ENCODE measurements at regions not wholly inside any gene's neighbourhood (a gene's known extent, or its start where the extent isn't known, plus 50 kb on each side); places are given as distances from the start of the nearest gene placed in this dataset.

GRCh38 chr7:1329261-1329660 is 96.6 kb downstream of the UNCX start:
- no peak overlapping the region for H3K27ac ChIP-seq (ENCODE audit: insufficient read depth, low read depth, low read length, poor library complexity, severe bottlenecking)
- H3K9me3 ChIP-seq (ENCODE audit: control insufficient read depth, low read length), result no peaks in the 10 kb centered on the region
- 95 to 96% methylated on average over 13 of the region's 13 CpGs for WGBS, 2 experiments
- no peaks in the 10 kb centered on the region for H3K36me3 ChIP-seq (ENCODE audit: control insufficient read depth, insufficient read depth, low read length)
- no peaks in the 10 kb centered on the region for H3K27me3 ChIP-seq (ENCODE audit: control insufficient read depth, insufficient read depth, low read length, poor library complexity, severe bottlenecking)
- H3K4me3 ChIP-seq (ENCODE audit: insufficient read depth, low read depth, low read length), result no peak overlapping the region
- no peaks in the 10 kb centered on the region for H3K4me1 ChIP-seq (ENCODE audit: control insufficient read depth, insufficient read depth, low read length)

GRCh38 chr7:1329966-1330800 is 97.5 kb downstream of the UNCX start:
- WGBS, 2 experiments, result 90 to 91% methylated on average over 38 of the region's 38 CpGs
- Histone ChIP-seq H3K4me1 (ENCODE audit: control insufficient read depth, insufficient read depth, low read length) (no peaks in the 10 kb centered on the region), H3K27ac (ENCODE audit: insufficient read depth, low read depth, low read length, poor library complexity, severe bottlenecking) (no peak overlapping the region), H3K9me3 (ENCODE audit: control insufficient read depth, low read length) (no peaks in the 10 kb centered on the region), H3K27me3 (ENCODE audit: control insufficient read depth, insufficient read depth, low read length, poor library complexity, severe bottlenecking) (no peaks in the 10 kb centered on the region), H3K4me3 (ENCODE audit: insufficient read depth, low read depth, low read length) (no peak overlapping the region), H3K36me3 (ENCODE audit: control insufficient read depth, insufficient read depth, low read length) (no peaks in the 10 kb centered on the region)

GRCh38 chr7:1330801-1331425 is 98.2 kb downstream of the UNCX start:
- Histone ChIP-seq H3K27me3 (ENCODE audit: control insufficient read depth, insufficient read depth, low read length, poor library complexity, severe bottlenecking) (no peaks in the 10 kb centered on the region), H3K36me3 (ENCODE audit: control insufficient read depth, insufficient read depth, low read length) (no peaks in the 10 kb centered on the region), H3K27ac (ENCODE audit: insufficient read depth, low read depth, low read length, poor library complexity, severe bottlenecking) (no peak overlapping the region), H3K4me3 (ENCODE audit: insufficient read depth, low read depth, low read length) (no peak overlapping the region), H3K9me3 (ENCODE audit: control insufficient read depth, low read length) (no peaks in the 10 kb centered on the region), H3K4me1 (ENCODE audit: control insufficient read depth, insufficient read depth, low read length) (no peaks in the 10 kb centered on the region)
- WGBS, 2 experiments, result 93% methylated on average over 39 of the region's 39 CpGs

GRCh38 chr7:1331561-1332467 is 99.1 kb downstream of the UNCX start:
- H3K9me3 ChIP-seq (ENCODE audit: control insufficient read depth, low read length), result no peaks in the 10 kb centered on the region
- H3K36me3 ChIP-seq (ENCODE audit: control insufficient read depth, insufficient read depth, low read length), result no peaks in the 10 kb centered on the region
- 82 to 85% methylated on average over 21 of the region's 21 CpGs for WGBS, 2 experiments
- H3K4me3 ChIP-seq (ENCODE audit: insufficient read depth, low read depth, low read length), result no peak overlapping the region
- no peak overlapping the region for H3K27ac ChIP-seq (ENCODE audit: insufficient read depth, low read depth, low read length, poor library complexity, severe bottlenecking)
- H3K4me1 ChIP-seq (ENCODE audit: control insufficient read depth, insufficient read depth, low read length), result no peaks in the 10 kb centered on the region
- H3K27me3 ChIP-seq (ENCODE audit: control insufficient read depth, insufficient read depth, low read length, poor library complexity, severe bottlenecking), result no peaks in the 10 kb centered on the region

- WGBS, 2 experiments, result 100% methylated on average over 1 to 3 of the region's 3 CpGs
- Histone ChIP-seq H3K4me3 (ENCODE audit: insufficient read depth, low read depth, low read length) (no peak overlapping the region), H3K36me3 (ENCODE audit: control insufficient read depth, insufficient read depth, low read length) (no peaks in the 10 kb centered on the region), H3K9me3 (ENCODE audit: control insufficient read depth, low read length) (no peaks in the 10 kb centered on the region), H3K27me3 (ENCODE audit: control insufficient read depth, insufficient read depth, low read length, poor library complexity, severe bottlenecking) (no peaks in the 10 kb centered on the region), H3K4me1 (ENCODE audit: control insufficient read depth, insufficient read depth, low read length) (no peaks in the 10 kb centered on the region), H3K27ac (ENCODE audit: insufficient read depth, low read depth, low read length, poor library complexity, severe bottlenecking) (no peak overlapping the region)
Observed at GRCh38 chr7:1336509-1336908, 103.8 kb downstream of the UNCX start.

GRCh38 chr7:1339611-1340010 is 106.9 kb downstream of the UNCX start:
- Histone ChIP-seq H3K4me3 (ENCODE audit: insufficient read depth, low read depth, low read length) (no peak overlapping the region), H3K27ac (ENCODE audit: insufficient read depth, low read depth, low read length, poor library complexity, severe bottlenecking) (no peak overlapping the region), H3K9me3 (ENCODE audit: control insufficient read depth, low read length) (no peaks in the 10 kb centered on the region), H3K4me1 (ENCODE audit: control insufficient read depth, insufficient read depth, low read length) (no peaks in the 10 kb centered on the region), H3K27me3 (ENCODE audit: control insufficient read depth, insufficient read depth, low read length, poor library complexity, severe bottlenecking) (no peaks in the 10 kb centered on the region), H3K36me3 (ENCODE audit: control insufficient read depth, insufficient read depth, low read length) (no peaks in the 10 kb centered on the region)
- 93 to 98% methylated on average over 2 of the region's 2 CpGs for WGBS, 2 experiments

- H3K27me3 ChIP-seq (ENCODE audit: control insufficient read depth, insufficient read depth, low read length, poor library complexity, severe bottlenecking), result no peaks in the 10 kb centered on the region
- WGBS, 2 experiments, result 85 to 88% methylated on average over 3 of the region's 3 CpGs
- no peaks in the 10 kb centered on the region for H3K9me3 ChIP-seq (ENCODE audit: control insufficient read depth, low read length)
- no peak overlapping the region for H3K27ac ChIP-seq (ENCODE audit: insufficient read depth, low read depth, low read length, poor library complexity, severe bottlenecking)
- H3K4me1 ChIP-seq (ENCODE audit: control insufficient read depth, insufficient read depth, low read length), result no peaks in the 10 kb centered on the region
- no peak overlapping the region for H3K4me3 ChIP-seq (ENCODE audit: insufficient read depth, low read depth, low read length)
- H3K36me3 ChIP-seq (ENCODE audit: control insufficient read depth, insufficient read depth, low read length), result no peaks in the 10 kb centered on the region
Observed at GRCh38 chr7:1340031-1340430, 107.4 kb downstream of the UNCX start.

- H3K4me3 ChIP-seq (ENCODE audit: insufficient read depth, low read depth, low read length), result no peak overlapping the region
- H3K27me3 ChIP-seq (ENCODE audit: control insufficient read depth, insufficient read depth, low read length, poor library complexity, severe bottlenecking), result no peaks in the 10 kb centered on the region
- WGBS, 2 experiments, result 92% methylated on average over 29 of the region's 29 CpGs
- no peaks in the 10 kb centered on the region for H3K36me3 ChIP-seq (ENCODE audit: control insufficient read depth, insufficient read depth, low read length)
- H3K27ac ChIP-seq (ENCODE audit: insufficient read depth, low read depth, low read length, poor library complexity, severe bottlenecking), result no peak overlapping the region
- H3K9me3 ChIP-seq (ENCODE audit: control insufficient read depth, low read length), result no peaks in the 10 kb centered on the region
- no peaks in the 10 kb centered on the region for H3K4me1 ChIP-seq (ENCODE audit: control insufficient read depth, insufficient read depth, low read length)
Observed at GRCh38 chr7:1340461-1341360, 108.0 kb downstream of the UNCX start.

- Histone ChIP-seq H3K4me3 (ENCODE audit: insufficient read depth, low read depth, low read length) (no peak overlapping the region), H3K36me3 (ENCODE audit: control insufficient read depth, insufficient read depth, low read length) (no peaks in the 10 kb centered on the region), H3K27me3 (ENCODE audit: control insufficient read depth, insufficient read depth, low read length, poor library complexity, severe bottlenecking) (no peaks in the 10 kb centered on the region), H3K4me1 (ENCODE audit: control insufficient read depth, insufficient read depth, low read length) (no peaks in the 10 kb centered on the region), H3K27ac (ENCODE audit: insufficient read depth, low read depth, low read length, poor library complexity, severe bottlenecking) (no peak overlapping the region), H3K9me3 (ENCODE audit: control insufficient read depth, low read length) (no peaks in the 10 kb centered on the region)
- WGBS, 2 experiments, result 73% methylated on average over 20 of the region's 20 CpGs
Observed at GRCh38 chr7:1341361-1342089, 108.9 kb downstream of the UNCX start.
